IMR-90 (cell line): ENCODE measurements at regions not wholly inside any gene's neighbourhood (a gene's known extent, or its start where the extent isn't known, plus 50 kb on each side); places are given as distances from the start of the nearest gene placed in this dataset.

Experiments used
- BHLHE40 ChIP-seq: fragments of 150-350 bp; IDR thresholded peaks from 2 replicates; pipeline ENCODE4 v1.6.1; 2016; ENCODE audit warnings: mild to moderate bottlenecking, low read depth, low read length
- CEBPB ChIP-seq: IDR thresholded peaks from 2 replicates; pipeline ENCODE4 v1.6.1; 2012; ENCODE audit warnings: low read depth, low read length, improper control_type of control experiment
- CHD1 ChIP-seq: IDR thresholded peaks from 2 replicates; pipeline ENCODE4 v1.6.1; 2012; ENCODE audit warnings: low read depth, low read length, improper control_type of control experiment
- ELK1 ChIP-seq: fragments of 150-350 bp; IDR thresholded peaks from 2 replicates; pipeline ENCODE4 v1.6.1; 2016; ENCODE audit warnings: low read depth, mild to moderate bottlenecking, low read length, moderate library complexity, borderline replicate concordance
- FOS ChIP-seq: fragments of 150-350 bp; IDR thresholded peaks from 2 replicates; pipeline ENCODE4 v1.6.1; 2016; ENCODE audit warnings: low read depth, low read length
- MAFK ChIP-seq: IDR thresholded peaks from 2 replicates; pipeline ENCODE4 v1.6.1; 2012; ENCODE audit warnings: low read depth, low read length, improper control_type of control experiment
- MXI1 ChIP-seq: IDR thresholded peaks from 2 replicates; pipeline ENCODE4 v1.6.1; 2012; ENCODE audit warnings: low read depth, mild to moderate bottlenecking, low read length, moderate library complexity, borderline replicate concordance
- NFE2L2 ChIP-seq: fragments of 150-350 bp; IDR thresholded peaks from 2 replicates; pipeline ENCODE4 v1.6.1; 2016; ENCODE audit warnings: low read depth, mild to moderate bottlenecking, low read length
- POLR2A ChIP-seq: IDR thresholded peaks from 2 replicates; pipeline ENCODE4 v1.6.1; 2012; ENCODE audit warnings: mild to moderate bottlenecking, low read depth, low read length
- RAD21 ChIP-seq: IDR thresholded peaks from 2 replicates; pipeline ENCODE4 v1.6.1; 2012; ENCODE audit warnings: low read length, improper control_type of control experiment
- RCOR1 ChIP-seq: IDR thresholded peaks from 2 replicates; pipeline ENCODE4 v1.6.1; 2012; ENCODE audit warnings: mild to moderate bottlenecking, low read length, improper control_type of control experiment; ENCODE audit not compliant: insufficient replicate concordance
- SMC3 ChIP-seq: fragments of 150-350 bp; IDR thresholded peaks from 2 replicates; pipeline ENCODE4 v1.6.1; 2016; ENCODE audit warnings: low read depth, mild to moderate bottlenecking, antibody characterized with exemption, low read length, moderate library complexity
- USF2 ChIP-seq: fragments of 150-350 bp; IDR thresholded peaks from 2 replicates; pipeline ENCODE4 v1.6.1; 2017; ENCODE audit warnings: mild to moderate bottlenecking, antibody characterized with exemption, low read length, low read depth
- TF ChIP-seq, protein P1 (sequence below): conservative IDR thresholded peaks from 2 replicates; pipeline ENCODE4 v1.5.1; 2012; ENCODE audit warnings: mild to moderate bottlenecking, low read depth, low read length, improper control_type of control experiment

DNA sequence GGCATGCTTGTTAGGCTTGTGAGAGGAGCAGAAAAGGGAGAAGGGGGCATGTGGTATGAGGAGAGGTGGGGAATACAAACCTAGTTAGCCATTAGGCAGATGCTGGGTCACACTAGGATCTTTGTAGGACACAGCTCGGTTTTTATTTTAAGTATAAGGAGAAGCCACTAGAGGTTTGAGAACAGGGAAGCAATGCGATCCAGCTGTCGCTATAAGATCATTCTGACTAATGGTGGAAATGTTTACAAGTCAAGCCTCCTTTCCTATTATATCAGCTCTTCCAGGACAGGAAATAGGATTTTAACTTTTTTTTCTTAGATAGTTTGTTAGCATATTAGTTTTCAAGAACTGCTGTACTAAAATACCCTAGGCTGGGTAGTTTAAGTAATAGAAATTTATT is 609.9 kb downstream of the INSC start:
- no peak for TF ChIP-seq USF2
- TF ChIP-seq, protein P1, sequence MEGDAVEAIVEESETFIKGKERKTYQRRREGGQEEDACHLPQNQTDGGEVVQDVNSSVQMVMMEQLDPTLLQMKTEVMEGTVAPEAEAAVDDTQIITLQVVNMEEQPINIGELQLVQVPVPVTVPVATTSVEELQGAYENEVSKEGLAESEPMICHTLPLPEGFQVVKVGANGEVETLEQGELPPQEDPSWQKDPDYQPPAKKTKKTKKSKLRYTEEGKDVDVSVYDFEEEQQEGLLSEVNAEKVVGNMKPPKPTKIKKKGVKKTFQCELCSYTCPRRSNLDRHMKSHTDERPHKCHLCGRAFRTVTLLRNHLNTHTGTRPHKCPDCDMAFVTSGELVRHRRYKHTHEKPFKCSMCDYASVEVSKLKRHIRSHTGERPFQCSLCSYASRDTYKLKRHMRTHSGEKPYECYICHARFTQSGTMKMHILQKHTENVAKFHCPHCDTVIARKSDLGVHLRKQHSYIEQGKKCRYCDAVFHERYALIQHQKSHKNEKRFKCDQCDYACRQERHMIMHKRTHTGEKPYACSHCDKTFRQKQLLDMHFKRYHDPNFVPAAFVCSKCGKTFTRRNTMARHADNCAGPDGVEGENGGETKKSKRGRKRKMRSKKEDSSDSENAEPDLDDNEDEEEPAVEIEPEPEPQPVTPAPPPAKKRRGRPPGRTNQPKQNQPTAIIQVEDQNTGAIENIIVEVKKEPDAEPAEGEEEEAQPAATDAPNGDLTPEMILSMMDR, result no peak
- no peak for TF ChIP-seq MAFK
- no peak for TF ChIP-seq NFE2L2
- TF ChIP-seq RCOR1, result no peak
- TF ChIP-seq MXI1, result no peak
- no peak for TF ChIP-seq SMC3
- TF ChIP-seq POLR2A, result no peak
- no peak for TF ChIP-seq RAD21
- no peak for TF ChIP-seq BHLHE40
- no peak for TF ChIP-seq FOS
- TF ChIP-seq CHD1, result no peak
- no peak for TF ChIP-seq CEBPB
- TF ChIP-seq ELK1, result no peak
